Adrenal gland (tissue), 9 donors: ENCODE measurements at regions not wholly inside any gene's neighbourhood (a gene's known extent, or its start where the extent isn't known, plus 50 kb on each side); places are given as distances from the start of the nearest gene placed in this dataset.

Source experiments
- DNase-seq, 7 donors: peaks; one replicate each; pipeline ENCODE4 v3.0.0-alpha.2; 2019 to 2020
- H3K27ac ChIP-seq, 5 donors: fragments of 200-600 bp; sonication (generic) in 4 of 5; 1 replicate in 3 of 5; 2 replicates in 2 of 5; pipeline versions ENCODE4 v1.5.1 to v1.8.0; 2016 to 2020; ENCODE audit warnings: mild to moderate bottlenecking in 1 of 5
- H3K27me3 ChIP-seq: fragments of 200-600 bp; 2 replicates; pipeline ENCODE4 v1.8.0; 2021
- H3K36me3 ChIP-seq, 2 donors: fragments of 200-600 bp; replicated peaks in 1 of 2; 1 replicate in 1 of 2; 2 replicates in 1 of 2; pipeline versions ENCODE4 v1.5.1 to v1.8.0; 2018 to 2022
- H3K4me1 ChIP-seq, 2 donors: fragments of 200-600 bp; replicated peaks in 1 of 2; 1 replicate in 1 of 2; 2 replicates in 1 of 2; pipeline versions ENCODE4 v1.5.1 to v1.8.0; 2018 to 2021
- H3K4me3 ChIP-seq, 4 donors: fragments of 200-600 bp; sonication (generic) in 3 of 4; one replicate each; pipeline ENCODE4 v1.5.1; 2016 to 2018
- H3K9me3 ChIP-seq, 3 donors: fragments of 200-600 bp; sonication (generic) in 1 of 3; replicated peaks in 1 of 3; 1 replicate in 2 of 3; 2 replicates in 1 of 3; pipeline versions ENCODE4 v1.5.1 to v1.8.0; 2016 to 2021
- POLR2A ChIP-seq, 2 donors: fragments of 450-650 bp; IDR thresholded peaks; one replicate each; pipeline ENCODE4 v1.6.1; 2017; ENCODE audit warnings: antibody characterized with exemption in 2 of 2, mild to moderate bottlenecking in 2 of 2, moderate library complexity in 1 of 2
- WGBS, 4 donors: extraction: QIAGEN DNeasy Blood & Tissue Kit in 2 of 4; methylation state at CpG; one replicate each; pipeline versions ENCODE4 v1.1.5 to v1.1.7; 2013 to 2017; 5-methylcytosine and 5-hydroxymethylcytosine counted together
- intact Hi-C, 2 donors: fragments of 100-400 bp; cut with DNase I; formaldehyde crosslinking; loops; one replicate each; pipeline versions ENCODE4 v1.14.1 to v1.15.0; 2022 to 2023
- TF ChIP-seq, protein P1 (sequence below), 6 experiments: fragments of 450-650 bp in 4 of 6; fragments of 200-600 bp in 2 of 6; sonication (generic) in 1 of 6; IDR thresholded peaks; 1 replicate in 5 of 6; 2 replicates in 1 of 6; pipeline versions ENCODE4 v1.5.1 to v1.8.0; 2016 to 2021; ENCODE audit warnings: antibody characterized with exemption in 6 of 6, mild to moderate bottlenecking in 2 of 6, moderate library complexity in 1 of 6
- donor health status: healthy with polysubstance abuse.
- donor health status: Bipolar disorder and iron deficiency.
- donor health status: DM: yes; HTN: yes; CAD: no.
- donor health status: DM: no; HTN: no; CAD: no.
- donor health status: DM: no; HTN: no; CAD: no.

DNA sequence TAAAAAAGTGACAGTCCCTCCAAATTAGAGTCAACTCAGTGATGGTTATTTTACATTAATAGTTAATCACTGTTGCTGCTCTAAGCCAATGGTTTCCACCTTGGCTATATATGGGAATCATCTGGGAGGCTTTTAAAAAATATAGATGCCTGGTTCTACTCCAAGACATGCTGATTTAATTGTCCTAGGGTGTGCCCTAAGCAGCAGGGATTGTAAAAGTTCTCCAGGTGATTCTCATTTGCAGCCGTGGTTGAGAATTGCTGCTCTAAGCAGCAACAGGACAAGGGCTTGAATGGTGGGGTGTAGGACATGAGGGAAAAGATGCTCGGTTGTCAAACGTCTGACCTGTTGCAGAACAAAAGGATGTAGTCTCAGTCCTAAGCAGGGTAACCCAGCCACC, 405.1 kb upstream of the MCTP2 start:
- intact Hi-C loops: no loop called here
- Histone ChIP-seq H3K27me3 (no peaks in the 10 kb centered on the region), H3K36me3 (no peaks in the 10 kb centered on the region), H3K9me3 (no peaks in the 10 kb centered on the region), H3K4me3 (no peak overlapping the region), H3K27ac (no peak overlapping the region), H3K4me1 (no peaks in the 10 kb centered on the region)
- TF ChIP-seq, protein P1, sequence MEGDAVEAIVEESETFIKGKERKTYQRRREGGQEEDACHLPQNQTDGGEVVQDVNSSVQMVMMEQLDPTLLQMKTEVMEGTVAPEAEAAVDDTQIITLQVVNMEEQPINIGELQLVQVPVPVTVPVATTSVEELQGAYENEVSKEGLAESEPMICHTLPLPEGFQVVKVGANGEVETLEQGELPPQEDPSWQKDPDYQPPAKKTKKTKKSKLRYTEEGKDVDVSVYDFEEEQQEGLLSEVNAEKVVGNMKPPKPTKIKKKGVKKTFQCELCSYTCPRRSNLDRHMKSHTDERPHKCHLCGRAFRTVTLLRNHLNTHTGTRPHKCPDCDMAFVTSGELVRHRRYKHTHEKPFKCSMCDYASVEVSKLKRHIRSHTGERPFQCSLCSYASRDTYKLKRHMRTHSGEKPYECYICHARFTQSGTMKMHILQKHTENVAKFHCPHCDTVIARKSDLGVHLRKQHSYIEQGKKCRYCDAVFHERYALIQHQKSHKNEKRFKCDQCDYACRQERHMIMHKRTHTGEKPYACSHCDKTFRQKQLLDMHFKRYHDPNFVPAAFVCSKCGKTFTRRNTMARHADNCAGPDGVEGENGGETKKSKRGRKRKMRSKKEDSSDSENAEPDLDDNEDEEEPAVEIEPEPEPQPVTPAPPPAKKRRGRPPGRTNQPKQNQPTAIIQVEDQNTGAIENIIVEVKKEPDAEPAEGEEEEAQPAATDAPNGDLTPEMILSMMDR (IDR thresholded peaks at IDR 0.05): no peak
- TF ChIP-seq POLR2A (IDR thresholded peaks at IDR 0.05): no peak
- WGBS, 4 donors: 66 to 87% (median 76%) methylated on average over 3 of the region's 3 CpGs
- no peak for DNase-seq

DNA sequence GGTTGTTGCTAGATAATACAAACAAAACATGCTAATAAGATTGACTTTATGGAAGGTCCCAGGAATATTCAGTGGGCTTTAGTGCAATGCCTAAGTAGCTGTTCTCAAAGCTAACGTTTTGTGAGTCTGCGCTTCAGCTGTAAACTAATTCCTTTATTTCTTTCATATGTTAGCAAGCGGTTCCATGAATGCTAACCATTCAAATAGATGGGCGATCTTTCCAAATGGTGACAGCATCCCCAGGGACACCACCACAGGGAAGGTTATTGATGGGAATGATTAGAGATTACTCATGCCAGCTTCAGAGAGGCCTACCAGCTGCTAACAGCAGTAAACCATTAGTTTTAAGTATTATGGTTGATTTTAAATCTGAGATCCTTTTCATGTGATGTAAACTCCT, 405.7 kb upstream of the MCTP2 start:
- Histone ChIP-seq H3K4me1 (no peaks in the 10 kb centered on the region), H3K9me3 (no peaks in the 10 kb centered on the region), H3K36me3 (no peaks in the 10 kb centered on the region), H3K27me3 (no peaks in the 10 kb centered on the region), H3K27ac (no peak overlapping the region), H3K4me3 (no peak overlapping the region)
- intact Hi-C loops: no loop called here
- WGBS, 4 donors: 46 to 64% (median 57%) methylated on average over 4 of the region's 4 CpGs
- TF ChIP-seq, protein P1 (IDR thresholded peaks at IDR 0.05): no peak
- TF ChIP-seq POLR2A (IDR thresholded peaks at IDR 0.05): no peak
- no peak for DNase-seq

DNA sequence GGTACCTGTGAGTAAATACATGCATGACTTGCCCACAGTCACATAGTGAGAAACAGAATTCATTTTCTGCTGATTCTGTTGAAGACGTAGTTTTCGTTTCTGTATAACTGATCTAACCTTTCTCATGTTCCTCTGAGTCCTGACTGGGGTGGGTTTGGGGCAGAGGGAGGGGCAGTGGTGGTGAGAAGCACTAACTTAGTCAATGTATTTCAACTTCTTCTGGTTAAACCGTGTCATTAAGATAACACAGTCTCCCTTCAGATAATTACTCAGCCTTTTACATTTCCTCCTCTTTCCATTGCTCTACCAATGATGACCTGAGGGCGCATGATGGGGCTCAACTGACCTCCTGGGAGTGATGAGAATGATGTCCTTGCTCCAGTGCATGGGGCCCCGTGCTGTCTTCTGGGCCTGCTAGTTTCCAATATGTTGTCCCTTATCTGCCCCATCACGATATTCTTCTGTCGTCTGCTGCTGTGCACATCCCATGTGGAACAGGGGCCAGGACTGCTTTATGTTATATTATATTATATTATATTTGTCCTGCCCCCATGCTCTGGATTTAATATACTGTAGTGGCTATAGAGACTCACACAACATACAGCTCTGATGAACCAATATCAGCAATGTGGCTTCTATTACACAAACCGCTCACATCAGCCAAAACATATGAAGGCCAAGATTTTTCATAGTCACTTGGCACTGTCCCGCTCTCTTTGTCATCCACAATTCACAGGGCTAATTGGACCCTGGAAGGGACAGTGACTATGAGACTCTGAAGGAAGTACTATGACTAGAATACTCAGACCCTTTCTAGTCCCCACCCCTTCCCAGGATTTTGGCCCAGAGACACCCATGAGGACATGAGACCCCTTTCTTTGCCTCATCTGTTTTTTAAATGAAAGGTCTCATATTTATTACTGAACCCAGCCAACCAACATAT, 407.1 kb upstream of the MCTP2 start:
- no peak overlapping the region for H3K27ac ChIP-seq
- no peak for DNase-seq
- intact Hi-C loops: no loop called here
- no peaks in the 10 kb centered on the region for H3K4me1 ChIP-seq
- H3K9me3 ChIP-seq: no peaks in the 10 kb centered on the region
- no peak for TF ChIP-seq POLR2A (IDR thresholded peaks at IDR 0.05)
- TF ChIP-seq, protein P1 (IDR thresholded peaks at IDR 0.05): no peak
- no peaks in the 10 kb centered on the region for H3K36me3 ChIP-seq
- 76 to 86% (median 80%) methylated on average over 9 of the region's 9 CpGs for WGBS, 4 donors
- no peaks in the 10 kb centered on the region for H3K27me3 ChIP-seq
- no peak overlapping the region for H3K4me3 ChIP-seq

GRCh38 chr15:93820566-93820965, 410.8 kb upstream of the MCTP2 start:
- TF ChIP-seq, protein P1 (IDR thresholded peaks at IDR 0.05): no peak
- TF ChIP-seq POLR2A (IDR thresholded peaks at IDR 0.05): no peak
- H3K36me3 ChIP-seq: no peaks in the 10 kb centered on the region
- no peak for DNase-seq
- no peaks in the 10 kb centered on the region for H3K27me3 ChIP-seq
- intact Hi-C loops: no loop called here
- no peak overlapping the region for H3K27ac ChIP-seq
- no peaks in the 10 kb centered on the region for H3K4me1 ChIP-seq
- H3K4me3 ChIP-seq: no peak overlapping the region
- H3K9me3 ChIP-seq: no peaks in the 10 kb centered on the region
- 67 to 80% (median 74%) methylated on average over 4 of the region's 4 CpGs for WGBS, 4 donors
